Breast epithelium (tissue), 4 donors: ENCODE measurements at regions not wholly inside any gene's neighbourhood (a gene's known extent, or its start where the extent isn't known, plus 50 kb on each side); places are given as distances from the start of the nearest gene placed in this dataset.
A peak's percentile ranks its signal among the peaks of the same experiment; 100 is the strongest.

Experiments used
- DNase-seq, 2 donors: peaks; one replicate each; pipeline ENCODE4 v3.0.0-alpha.2; 2019; ENCODE audit warnings: low spot score in 2 of 2
- H3K27ac ChIP-seq, 2 donors: fragments of 200-600 bp; sonication (generic) in 1 of 2; one replicate each; pipeline ENCODE4 v1.5.1; 2016 to 2019; ENCODE audit warnings: mild to moderate bottlenecking in 1 of 2
- H3K27me3 ChIP-seq, 2 donors: fragments of 200-600 bp; sonication (generic) in 1 of 2; one replicate each; pipeline versions ENCODE4 v1.5.1 to v1.6.0; 2017 to 2019; ENCODE audit warnings: control low read depth in 1 of 2, mild to moderate bottlenecking in 1 of 2
- H3K36me3 ChIP-seq: fragments of 200-600 bp; one replicate; pipeline ENCODE4 v1.5.1; 2019
- H3K4me1 ChIP-seq, 2 donors: fragments of 200-600 bp; sonication (generic); one replicate each; pipeline ENCODE4 v1.5.1; 2016 to 2019; ENCODE audit warnings: control low read depth in 1 of 2
- H3K4me3 ChIP-seq, 3 donors: fragments of 200-600 bp; sonication (generic); 1 replicate in 2 of 3; 2 replicates in 1 of 3; pipeline ENCODE4 v1.5.1; 2016 to 2019; ENCODE audit warnings: mild to moderate bottlenecking in 3 of 3, moderate library complexity in 2 of 3
- H3K9me3 ChIP-seq, 2 donors: fragments of 200-600 bp; sonication (generic) in 1 of 2; one replicate each; pipeline ENCODE4 v1.5.1; 2016 to 2019; ENCODE audit warnings: control low read depth in 1 of 2
- POLR2A ChIP-seq: fragments of 450-650 bp; IDR thresholded peaks from one replicate; pipeline ENCODE4 v1.6.1; 2016; ENCODE audit warnings: antibody characterized with exemption, mild to moderate bottlenecking, moderate library complexity
- POLR2AphosphoS5 ChIP-seq, 3 donors: sonication (generic); formaldehyde crosslinking; IDR thresholded peaks; one replicate each; pipeline ENCODE4 v1.6.1; 2017; ENCODE audit warnings: antibody characterized with exemption in 3 of 3
- intact Hi-C: fragments of 100-400 bp; cut with DNase I; formaldehyde crosslinking; loops from one replicate; pipeline ENCODE4 v1.15.1; 2023; ENCODE audit warnings: low total_unique reads
- TF ChIP-seq, protein P1 (sequence below), 3 donors: fragments of 450-650 bp; IDR thresholded peaks; one replicate each; pipeline ENCODE4 v1.5.1; 2016 to 2017; ENCODE audit warnings: antibody characterized with exemption in 3 of 3, mild to moderate bottlenecking in 3 of 3, moderate library complexity in 3 of 3

DNA sequence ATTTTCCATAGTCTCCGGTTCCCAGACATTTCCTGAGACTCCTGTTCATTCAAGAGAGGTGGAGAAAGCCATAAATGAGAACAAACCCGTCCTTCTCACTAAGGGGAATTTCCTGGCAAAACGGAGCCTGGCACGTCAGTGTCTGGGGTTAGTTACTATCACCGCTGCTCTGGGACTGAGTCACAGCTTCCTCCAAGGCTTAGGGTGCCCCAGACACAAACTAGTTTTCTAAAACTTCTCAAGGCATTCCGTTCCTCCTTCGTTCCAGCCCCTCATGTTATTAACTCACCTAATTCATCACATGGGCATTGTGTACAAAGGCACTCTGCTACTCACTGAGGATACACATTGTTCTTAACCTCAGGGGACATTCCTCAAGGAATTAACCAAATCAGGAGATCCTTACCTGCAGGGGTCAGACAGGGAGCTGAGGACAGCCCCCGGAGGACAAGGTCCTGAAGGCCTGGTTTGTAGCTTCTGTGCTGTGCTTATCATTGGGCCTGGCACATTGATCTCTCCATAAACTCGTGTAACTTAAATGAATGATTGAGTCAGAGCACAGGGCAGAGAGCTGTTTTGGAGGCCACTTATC is 103.0 kb upstream of the KLF6 start:
- intact Hi-C loops, result no loop called here
- Histone ChIP-seq H3K4me3 (no peak overlapping the region), H3K27ac (peak overlapping the region; percentile 83 to 86), H3K36me3 (no peaks in the 10 kb centered on the region), H3K9me3 (no peaks in the 10 kb centered on the region), H3K27me3 (no peaks in the 10 kb centered on the region), H3K4me1 (no peaks in the 10 kb centered on the region)
- TF ChIP-seq, protein P1, sequence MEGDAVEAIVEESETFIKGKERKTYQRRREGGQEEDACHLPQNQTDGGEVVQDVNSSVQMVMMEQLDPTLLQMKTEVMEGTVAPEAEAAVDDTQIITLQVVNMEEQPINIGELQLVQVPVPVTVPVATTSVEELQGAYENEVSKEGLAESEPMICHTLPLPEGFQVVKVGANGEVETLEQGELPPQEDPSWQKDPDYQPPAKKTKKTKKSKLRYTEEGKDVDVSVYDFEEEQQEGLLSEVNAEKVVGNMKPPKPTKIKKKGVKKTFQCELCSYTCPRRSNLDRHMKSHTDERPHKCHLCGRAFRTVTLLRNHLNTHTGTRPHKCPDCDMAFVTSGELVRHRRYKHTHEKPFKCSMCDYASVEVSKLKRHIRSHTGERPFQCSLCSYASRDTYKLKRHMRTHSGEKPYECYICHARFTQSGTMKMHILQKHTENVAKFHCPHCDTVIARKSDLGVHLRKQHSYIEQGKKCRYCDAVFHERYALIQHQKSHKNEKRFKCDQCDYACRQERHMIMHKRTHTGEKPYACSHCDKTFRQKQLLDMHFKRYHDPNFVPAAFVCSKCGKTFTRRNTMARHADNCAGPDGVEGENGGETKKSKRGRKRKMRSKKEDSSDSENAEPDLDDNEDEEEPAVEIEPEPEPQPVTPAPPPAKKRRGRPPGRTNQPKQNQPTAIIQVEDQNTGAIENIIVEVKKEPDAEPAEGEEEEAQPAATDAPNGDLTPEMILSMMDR (IDR thresholded peaks at IDR 0.05), result no peak
- TF ChIP-seq POLR2AphosphoS5 (IDR thresholded peaks at IDR 0.05), result peak in 2 of 3 donors; percentile 11 to 31
- no peak for TF ChIP-seq POLR2A
- peak in 1 of 2 donors; percentile 67 for DNase-seq

DNA sequence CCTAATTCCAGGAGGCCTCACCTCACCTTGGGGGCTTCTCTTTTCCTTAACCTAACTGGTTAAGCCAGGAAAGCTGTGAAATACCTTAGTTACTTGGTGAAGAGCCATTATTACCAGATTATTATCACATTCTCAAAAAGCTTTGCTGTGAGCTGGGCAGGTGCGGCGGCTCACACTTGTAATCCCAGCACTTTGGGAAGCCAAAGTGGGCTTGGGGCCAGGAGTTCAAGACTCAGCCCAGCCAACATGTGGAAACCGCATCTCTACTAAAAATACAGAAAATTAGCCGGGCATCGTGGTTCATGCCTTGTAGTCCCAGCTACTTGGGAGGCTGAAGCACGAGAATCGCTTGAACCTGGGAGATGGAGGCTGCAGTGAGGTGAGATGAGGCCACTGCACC is 102.4 kb upstream of the KLF6 start:
- Histone ChIP-seq H3K4me1 (no peaks in the 10 kb centered on the region), H3K4me3 (no peak overlapping the region)
- intact Hi-C loops, result no loop called here

DNA sequence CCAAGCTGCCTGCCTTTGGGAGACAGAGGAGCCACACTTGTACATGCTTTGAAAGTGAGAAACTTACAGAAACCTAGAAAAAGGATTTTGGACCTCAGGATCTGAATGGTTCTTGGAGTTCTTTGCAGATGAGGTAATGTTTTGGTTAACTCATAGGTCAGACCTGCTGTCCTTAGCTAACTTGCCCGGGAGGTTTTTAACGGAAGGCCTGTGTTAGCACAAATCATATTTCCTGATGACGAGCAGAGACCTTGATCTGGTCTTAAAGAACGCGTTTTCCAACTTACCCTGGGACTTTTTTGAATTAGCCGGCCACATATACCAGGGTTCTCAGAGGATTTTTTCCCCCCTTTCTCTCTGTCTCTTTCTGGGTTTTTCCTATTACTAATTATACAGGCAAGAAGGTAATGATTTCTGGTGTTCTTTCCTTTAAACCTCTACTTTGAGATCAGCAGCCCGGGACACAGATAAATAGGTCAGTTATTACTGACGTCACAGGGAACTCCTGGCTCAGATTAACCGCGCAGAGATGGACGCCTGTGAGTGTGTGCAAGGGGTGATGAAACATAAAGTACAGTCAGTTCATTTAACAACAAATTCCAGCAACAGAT is 101.7 kb upstream of the KLF6 start:
- peak overlapping the region in 1 of 3 donors; percentile 0 for H3K4me3 ChIP-seq

More for the DNA sequence above, 102.4 kb upstream of the KLF6 start:
- no peak for DNase-seq
- Histone ChIP-seq H3K27me3 (no peaks in the 10 kb centered on the region), H3K36me3 (no peaks in the 10 kb centered on the region), H3K27ac (peak overlapping the region; percentile 83 to 86), H3K9me3 (no peaks in the 10 kb centered on the region)
- TF ChIP-seq POLR2A (no peak), POLR2AphosphoS5 (IDR thresholded peaks at IDR 0.05) (peak in 1 of 3 donors; percentile 3)

DNA sequence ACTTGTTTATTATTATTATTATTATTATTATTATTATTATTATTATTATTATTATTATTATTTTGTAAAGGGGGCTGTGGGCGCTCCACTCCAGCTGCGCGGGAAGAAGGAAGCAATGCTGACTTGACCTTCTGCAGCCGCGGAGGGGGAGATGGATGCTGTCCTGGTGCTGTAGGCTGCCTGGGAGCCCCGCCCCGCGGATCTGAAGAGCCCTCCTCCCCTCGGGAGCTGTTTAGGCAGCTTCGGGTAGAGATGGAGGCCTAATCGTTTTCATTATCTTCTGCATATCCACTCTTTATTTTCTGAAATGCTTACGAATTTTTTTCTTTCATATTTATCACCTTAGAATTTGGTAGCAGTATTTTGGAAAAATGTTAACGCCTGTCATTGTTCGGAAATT is 101.2 kb upstream of the KLF6 start:
- no peaks in the 10 kb centered on the region for H3K36me3 ChIP-seq
- H3K4me1 ChIP-seq, result no peaks in the 10 kb centered on the region
- no peaks in the 10 kb centered on the region for H3K27me3 ChIP-seq
- intact Hi-C loops, result no loop called here
- no peak for TF ChIP-seq POLR2A
- TF ChIP-seq, protein P1 (IDR thresholded peaks at IDR 0.05), result no peak
- no peak for TF ChIP-seq POLR2AphosphoS5 (IDR thresholded peaks at IDR 0.05)
- DNase-seq, result no peak
- peak overlapping the region; percentile 83 to 86 for H3K27ac ChIP-seq
- H3K4me3 ChIP-seq, result no peak overlapping the region
- H3K9me3 ChIP-seq, result no peaks in the 10 kb centered on the region

More for the DNA sequence above, 101.7 kb upstream of the KLF6 start:
- Histone ChIP-seq H3K36me3 (no peaks in the 10 kb centered on the region), H3K9me3 (no peaks in the 10 kb centered on the region), H3K4me1 (no peaks in the 10 kb centered on the region), H3K27ac (peak overlapping the region; percentile 83 to 86), H3K27me3 (no peaks in the 10 kb centered on the region)
- intact Hi-C loops, result no loop called here
- DNase-seq, result peak in 1 of 2 donors; percentile 67
- TF ChIP-seq POLR2A, result no peak
- TF ChIP-seq, protein P1 (IDR thresholded peaks at IDR 0.05), result no peak
- TF ChIP-seq POLR2AphosphoS5 (IDR thresholded peaks at IDR 0.05), result peak in 1 of 3 donors; percentile 4

DNA sequence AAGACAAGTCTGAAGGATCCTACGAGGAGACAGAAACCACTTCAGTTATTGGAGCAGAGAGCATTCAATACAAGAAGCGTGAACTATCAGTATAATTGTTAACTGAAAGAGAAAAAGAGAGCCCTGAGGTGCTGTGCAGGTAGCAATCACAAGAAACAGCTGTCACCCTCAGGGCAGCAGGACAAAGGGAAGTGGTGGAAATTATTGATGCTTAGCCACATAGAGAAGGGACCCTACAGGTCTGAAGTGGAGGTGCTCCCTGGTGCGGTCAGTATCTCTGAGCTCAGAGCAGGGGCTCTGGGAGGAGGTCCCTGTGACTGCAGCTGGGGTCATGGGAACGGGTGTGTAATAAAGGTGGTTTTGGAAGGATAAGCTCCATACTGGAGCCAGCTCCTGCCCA is 97.8 kb upstream of the KLF6 start:
- H3K4me1 ChIP-seq, result no peaks in the 10 kb centered on the region
- no peak overlapping the region for H3K27ac ChIP-seq
- intact Hi-C loops, result loop anchor here (5.0 kb wide), 1 partner anchor 729 kb away; no protein-coding TSS in a partner anchor
- no peak for DNase-seq
- no peaks in the 10 kb centered on the region for H3K36me3 ChIP-seq
- no peak for TF ChIP-seq POLR2AphosphoS5 (IDR thresholded peaks at IDR 0.05)
- no peak for TF ChIP-seq POLR2A
- TF ChIP-seq, protein P1 (IDR thresholded peaks at IDR 0.05), result no peak
- no peaks in the 10 kb centered on the region for H3K9me3 ChIP-seq
- no peak overlapping the region for H3K4me3 ChIP-seq
- no peaks in the 10 kb centered on the region for H3K27me3 ChIP-seq
